HG03457 (cell line): ENCODE measurements at regions not wholly inside any gene's neighbourhood (a gene's known extent, or its start where the extent isn't known, plus 50 kb on each side); places are given as distances from the start of the nearest gene placed in this dataset.
"Not testable (repeated sequence)": the region's sequence is repeated elsewhere in the genome, so short reads cannot be mapped to it uniquely, and the experiment has no call there.

Experiments used
- ATAC-seq: cut with Tn5 transposase; IDR thresholded peaks from one replicate; pipeline ENCODE4 v1.9.1; 2021; ENCODE audit warnings: moderate number of reproducible peaks; ENCODE audit not compliant: unreplicated experiment

- no peak for ATAC-seq
Observed at GRCh38 chr10:26355241-26355640, 82.9 kb upstream of the APBB1IP start.

- no peak for ATAC-seq
Observed at GRCh38 chr10:26357203-26357602, 80.9 kb upstream of the APBB1IP start.

- ATAC-seq = no peak
Observed at GRCh38 chr10:26358071-26358470, 80.1 kb upstream of the APBB1IP start.

- no peak for ATAC-seq
Observed at GRCh38 chr10:26359670-26360069, 78.5 kb upstream of the APBB1IP start.

- no peak for ATAC-seq
Observed at GRCh38 chr10:26361351-26361750, 76.8 kb upstream of the APBB1IP start.

GRCh38 chr10:26361971-26362370, 76.2 kb upstream of the APBB1IP start:
- ATAC-seq = no peak

GRCh38 chr10:26365681-26366358, 72.3 kb upstream of the APBB1IP start:
- no peak for ATAC-seq

GRCh38 chr10:26367035-26367434, 71.1 kb upstream of the APBB1IP start:
- not testable (repeated sequence) for ATAC-seq

GRCh38 chr10:26367771-26368170, 70.4 kb upstream of the APBB1IP start:
- no peak for ATAC-seq

GRCh38 chr10:26368463-26368862, 69.7 kb upstream of the APBB1IP start:
- peak; percentile 39 for ATAC-seq

GRCh38 chr10:26372513-26373354, 65.4 kb upstream of the APBB1IP start:
- no peak for ATAC-seq

GRCh38 chr10:26374426-26374825, 63.7 kb upstream of the APBB1IP start:
- ATAC-seq = no peak

- ATAC-seq = not testable (repeated sequence)
Observed at GRCh38 chr10:26377224-26377810, 60.8 kb upstream of the APBB1IP start.

- no peak for ATAC-seq
Observed at GRCh38 chr10:26378861-26379294, 59.3 kb upstream of the APBB1IP start.

- no peak for ATAC-seq
Observed at GRCh38 chr10:26380815-26381214, 57.3 kb upstream of the APBB1IP start.

- ATAC-seq = no peak
Observed at GRCh38 chr10:26381986-26382385, 56.2 kb upstream of the APBB1IP start.

- ATAC-seq = no peak
Observed at GRCh38 chr10:26384600-26384999, 53.5 kb upstream of the APBB1IP start.

GRCh38 chr10:26385443-26385842, 52.7 kb upstream of the APBB1IP start:
- ATAC-seq = no peak

- ATAC-seq = no peak
Observed at GRCh38 chr10:26386781-26387180, 51.4 kb upstream of the APBB1IP start.
